ENCODE measurements at regions not wholly inside any gene's neighbourhood (a gene's known extent, or its start where the extent isn't known, plus 50 kb on each side); places are given as distances from the start of the nearest gene placed in this dataset.
A peak's percentile ranks its signal among the peaks of the same experiment; 100 is the strongest.

DNA sequence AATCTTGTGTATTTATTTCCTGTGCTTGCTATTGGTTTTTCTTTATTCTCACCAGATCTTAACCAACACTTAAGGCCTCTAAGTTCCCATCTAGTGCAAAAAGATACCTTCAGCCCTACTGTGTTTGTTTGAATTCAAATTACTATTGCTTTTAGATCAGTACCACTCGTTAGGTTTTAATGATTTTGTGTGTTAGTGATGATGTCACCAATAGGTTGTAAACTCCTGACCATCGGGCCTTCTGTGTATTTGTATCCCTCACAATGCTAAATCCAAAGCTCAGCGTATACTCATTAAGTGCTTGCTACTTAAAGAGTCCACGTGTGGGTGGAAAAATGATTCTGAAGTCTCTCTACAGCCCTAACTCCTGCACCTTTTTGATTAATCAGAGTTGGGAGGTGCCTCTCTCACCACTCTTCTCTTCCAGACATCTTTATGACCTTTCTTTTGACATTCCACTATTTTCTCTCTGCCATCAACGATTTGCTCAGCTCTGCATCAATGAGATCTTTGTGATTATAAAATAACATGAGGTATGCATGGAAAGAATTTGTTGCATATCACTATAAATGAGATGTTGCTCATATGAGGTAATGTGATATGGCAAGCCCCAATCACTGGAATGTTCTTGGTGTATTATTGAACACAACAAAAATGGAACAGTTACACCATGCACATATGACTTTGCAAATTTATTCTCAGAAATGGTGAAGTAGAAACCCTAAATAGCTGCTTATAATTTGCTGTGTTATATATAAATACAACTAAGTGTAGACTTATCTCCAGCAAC is 55.1 kb upstream of the LAMA2 start:
- TF ChIP-seq, protein P1, sequence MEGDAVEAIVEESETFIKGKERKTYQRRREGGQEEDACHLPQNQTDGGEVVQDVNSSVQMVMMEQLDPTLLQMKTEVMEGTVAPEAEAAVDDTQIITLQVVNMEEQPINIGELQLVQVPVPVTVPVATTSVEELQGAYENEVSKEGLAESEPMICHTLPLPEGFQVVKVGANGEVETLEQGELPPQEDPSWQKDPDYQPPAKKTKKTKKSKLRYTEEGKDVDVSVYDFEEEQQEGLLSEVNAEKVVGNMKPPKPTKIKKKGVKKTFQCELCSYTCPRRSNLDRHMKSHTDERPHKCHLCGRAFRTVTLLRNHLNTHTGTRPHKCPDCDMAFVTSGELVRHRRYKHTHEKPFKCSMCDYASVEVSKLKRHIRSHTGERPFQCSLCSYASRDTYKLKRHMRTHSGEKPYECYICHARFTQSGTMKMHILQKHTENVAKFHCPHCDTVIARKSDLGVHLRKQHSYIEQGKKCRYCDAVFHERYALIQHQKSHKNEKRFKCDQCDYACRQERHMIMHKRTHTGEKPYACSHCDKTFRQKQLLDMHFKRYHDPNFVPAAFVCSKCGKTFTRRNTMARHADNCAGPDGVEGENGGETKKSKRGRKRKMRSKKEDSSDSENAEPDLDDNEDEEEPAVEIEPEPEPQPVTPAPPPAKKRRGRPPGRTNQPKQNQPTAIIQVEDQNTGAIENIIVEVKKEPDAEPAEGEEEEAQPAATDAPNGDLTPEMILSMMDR (IDR thresholded peaks at IDR 0.05; ENCODE audit: control insufficient read depth, extremely low read depth, insufficient read depth): no peak
- no peak overlapping the region for H3K4me3 ChIP-seq (ENCODE audit: low read depth, low read length)
- DNase-seq (ENCODE audit: low read depth): no peak

DNA sequence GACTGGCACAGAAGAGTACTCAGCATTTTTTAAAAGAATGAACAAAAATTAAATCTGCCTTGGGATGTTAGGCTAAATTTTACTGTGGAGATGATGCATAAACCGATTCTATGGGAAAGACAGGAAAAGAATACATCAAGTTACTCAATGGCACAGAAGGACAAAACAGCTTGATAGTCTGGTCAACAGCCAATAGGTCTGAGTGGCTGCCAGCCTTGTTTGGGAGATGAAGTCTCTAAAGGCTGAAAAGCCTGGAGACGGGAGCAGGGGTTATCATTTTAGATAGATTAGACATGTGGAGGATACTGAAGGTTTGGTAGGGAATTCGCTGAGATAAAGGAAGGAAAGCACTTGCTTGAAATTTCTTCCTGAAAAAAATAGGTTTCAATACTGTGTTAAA is 56.3 kb upstream of the LAMA2 start:
- TF ChIP-seq, protein P1 (IDR thresholded peaks at IDR 0.05; ENCODE audit: control insufficient read depth, extremely low read depth, insufficient read depth): no peak
- DNase-seq (ENCODE audit: low read depth): no peak
- H3K4me3 ChIP-seq (ENCODE audit: low read depth, low read length): no peak overlapping the region

DNA sequence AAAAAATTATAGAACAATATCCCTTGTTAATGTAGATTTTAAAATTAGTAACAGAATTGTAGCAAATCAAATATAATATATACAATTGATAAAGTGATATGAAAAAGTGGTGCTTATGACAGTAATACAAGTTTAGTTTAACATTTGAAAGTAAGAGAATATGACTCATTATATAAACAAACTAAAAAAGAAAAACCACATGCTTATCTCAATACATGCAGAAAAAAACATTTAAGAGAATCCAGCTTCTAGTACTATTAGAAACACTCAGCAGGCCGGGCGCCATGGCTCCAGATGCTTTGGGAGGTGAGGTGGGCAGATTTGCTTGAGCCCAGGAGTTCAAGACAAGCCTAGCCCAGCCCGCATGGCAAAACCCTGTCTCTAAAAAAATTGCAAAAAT is 60.7 kb upstream of the LAMA2 start:
- no peak overlapping the region for H3K4me3 ChIP-seq (ENCODE audit: low read depth, low read length)
- no peak for DNase-seq (ENCODE audit: low read depth)
- TF ChIP-seq, protein P1 (IDR thresholded peaks at IDR 0.05; ENCODE audit: control insufficient read depth, extremely low read depth, insufficient read depth): no peak

DNA sequence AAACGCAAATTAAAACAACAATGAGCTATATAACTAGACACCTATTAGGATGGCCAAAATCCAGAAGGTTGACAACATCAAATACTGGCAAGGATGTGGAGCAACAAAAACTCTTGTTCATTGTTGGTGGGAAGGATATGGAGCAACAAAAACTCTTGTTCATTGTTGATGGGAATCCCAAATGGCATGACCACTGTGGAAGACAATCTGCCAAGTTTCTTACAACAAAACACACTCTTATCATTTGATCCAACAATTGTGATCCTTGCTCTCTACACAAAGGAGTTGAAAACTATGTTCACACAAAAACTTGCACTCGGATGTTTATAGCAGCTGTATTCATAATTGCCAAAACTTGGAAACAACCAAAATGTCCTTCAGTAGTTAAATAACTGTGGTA is 61.8 kb upstream of the LAMA2 start:
- H3K4me3 ChIP-seq (ENCODE audit: low read depth, low read length): no peak overlapping the region
- TF ChIP-seq, protein P1 (IDR thresholded peaks at IDR 0.05; ENCODE audit: control insufficient read depth, extremely low read depth, insufficient read depth): no peak
- DNase-seq (ENCODE audit: low read depth): no peak

DNA sequence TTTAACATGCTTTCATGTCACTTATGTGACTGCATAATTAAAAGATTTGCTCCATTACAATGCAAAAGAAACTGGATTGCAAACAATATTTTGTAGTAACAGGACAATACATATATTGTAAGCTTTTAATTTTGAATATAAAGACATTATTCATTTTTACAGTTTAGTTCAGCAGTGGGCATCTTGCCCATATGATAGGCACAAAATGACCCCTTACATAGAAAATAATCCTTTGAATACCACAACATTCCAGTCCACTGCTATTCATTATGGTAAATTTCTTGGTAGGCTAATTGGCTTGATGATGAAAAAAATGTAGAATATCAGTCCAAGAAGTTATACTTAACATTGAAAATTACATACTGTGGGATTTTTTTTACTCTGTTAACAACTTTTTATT is 74.1 kb upstream of the LAMA2 start:
- H3K4me3 ChIP-seq (ENCODE audit: low read depth, low read length): no peak overlapping the region
- DNase-seq (ENCODE audit: low read depth): no peak
- TF ChIP-seq, protein P1 (IDR thresholded peaks at IDR 0.05; ENCODE audit: control insufficient read depth, extremely low read depth, insufficient read depth): no peak

DNA sequence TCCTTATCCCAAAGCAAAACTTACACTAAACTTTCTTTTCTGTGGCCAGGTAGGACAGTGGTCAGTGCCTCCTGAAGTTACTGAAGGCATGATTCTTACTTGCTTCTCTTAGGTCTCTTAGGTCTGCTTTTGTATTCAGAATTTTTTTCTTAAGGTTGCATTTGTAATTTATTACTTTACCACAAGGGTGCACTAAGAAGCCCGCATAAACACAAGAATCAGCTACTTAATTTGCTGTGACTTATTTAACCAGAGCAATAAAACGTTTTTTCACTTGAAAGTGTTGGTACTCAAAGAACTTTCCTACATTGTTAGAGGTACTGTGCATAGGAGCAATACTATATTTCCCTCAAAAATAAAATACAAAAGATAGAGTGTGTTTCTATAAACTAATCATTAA is 75.4 kb upstream of the LAMA2 start:
- no peak overlapping the region for H3K4me3 ChIP-seq (ENCODE audit: low read depth, low read length)
- TF ChIP-seq, protein P1 (IDR thresholded peaks at IDR 0.05; ENCODE audit: control insufficient read depth, extremely low read depth, insufficient read depth): peak; percentile 41; the same call in 1 of the 2 replicates
- DNase-seq (ENCODE audit: low read depth): peak; percentile 1

DNA sequence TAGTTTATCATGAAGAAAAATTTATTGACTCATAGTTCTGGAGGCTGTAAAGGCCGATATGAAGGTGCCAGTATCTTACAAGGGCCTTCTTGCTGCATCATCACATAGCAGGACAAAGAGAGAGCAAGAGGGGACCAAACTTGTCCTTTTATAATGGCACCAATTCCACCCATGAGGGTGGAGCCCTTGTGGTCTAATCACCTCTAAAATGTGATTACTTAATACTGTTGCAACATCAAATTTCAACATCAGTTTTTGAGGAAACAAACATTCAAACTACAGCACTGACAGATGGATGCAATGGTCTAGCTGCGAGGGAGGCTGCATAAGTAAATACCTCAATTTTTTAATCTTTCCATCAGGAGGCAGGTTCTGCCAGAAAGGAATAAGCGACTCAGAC is 76.7 kb upstream of the LAMA2 start:
- no peak overlapping the region for H3K4me3 ChIP-seq (ENCODE audit: low read depth, low read length)
- TF ChIP-seq, protein P1 (IDR thresholded peaks at IDR 0.05; ENCODE audit: control insufficient read depth, extremely low read depth, insufficient read depth): no peak
- no peak for DNase-seq (ENCODE audit: low read depth)
